HCT116 (cell line): ENCODE measurements at regions not wholly inside any gene's neighbourhood (a gene's known extent, or its start where the extent isn't known, plus 50 kb on each side); places are given as distances from the start of the nearest gene placed in this dataset.

ENCODE experiments used
- ATAC-seq: fragments of 200-7000 bp; cut with Tn5 transposase; 2 replicates; pipeline ENCODE4 v1.9.1; 2020; ENCODE audit warnings: mild to moderate bottlenecking, moderate library complexity
- BruUV-seq: library from RNA; stranded (reverse); fragments of 400-500 nt; replicated peaks from 2 replicates; lab custom pipeline; 2021; lab: Mats Ljungman, UMichigan
- CTCF ChIA-PET: fragments of 300-600 bp; sonication (Branson Sonifier 250); formaldehyde crosslinking; loops from one replicate; lab custom pipeline; 2021; ENCODE audit warnings: antibody characterized with exemption; lab: Charles Lee
- POLR2A ChIA-PET: fragments of 300-600, 350-600 bp; sonication (Branson Sonifier 250); formaldehyde crosslinking; loops from one replicate; lab custom pipeline; 2021; ENCODE audit warnings: antibody characterized with exemption; lab: Charles Lee
- RAD21 ChIA-PET, 2 experiments: fragments of 300-600 bp; sonication (Branson Sonifier 250); formaldehyde crosslinking; loops; one replicate each; lab custom pipeline; 2023; ENCODE audit warnings: low total read pairs in 2 of 2; ENCODE audit not compliant: uncharacterized antibody in 2 of 2, unreplicated experiment in 2 of 2, low non-redundant PET in 1 of 2; lab: Charles Lee
- DNase-seq: peaks from one replicate; pipeline ENCODE4 v3.0.0-alpha.2; 2010; ENCODE audit warnings: low read depth, low spot score
- H2AFZ ChIP-seq: fragments of 200-600 bp; shearing (Covaris generic), sonication (generic); 2 replicates; pipeline ENCODE4 v1.6.1; 2017; ENCODE audit warnings: low read depth, mixed run types, mixed read lengths, antibody characterized with exemption, low read length; ENCODE audit not compliant: poor library complexity, severe bottlenecking
- H3K27ac ChIP-seq: 2 replicates; pipeline ENCODE4 v1.5.1; 2012; ENCODE audit warnings: low read depth, low read length
- H3K27me3 ChIP-seq: fragments of 200-600 bp; sonication (generic); 2 replicates; pipeline ENCODE4 v1.6.1; 2016; ENCODE audit warnings: mixed run types, low read length, mixed read lengths; ENCODE audit not compliant: insufficient read depth
- H3K36me3 ChIP-seq, 2 experiments: fragments of 200-500 bp in 1 of 2; fragments of 200-600 bp in 1 of 2; sonication (Bioruptor generic) in 1 of 2; sonication (generic) in 1 of 2; 2 replicates each; pipeline versions ENCODE4 v1.5.1 to v1.6.1; 2014 to 2016; ENCODE audit warnings: low read length in 2 of 2, inconsistent platforms in 1 of 2, mixed read lengths in 1 of 2, mixed run types in 1 of 2; ENCODE audit not compliant: insufficient read depth in 2 of 2, control insufficient read depth in 1 of 2
- H3K4me1 ChIP-seq, 2 experiments: fragments of 200-600 bp in 1 of 2; sonication (generic) in 1 of 2; 2 replicates each; pipeline versions ENCODE4 v1.5.1 to v1.6.1; 2012 to 2017; ENCODE audit warnings: low read length in 2 of 2, inconsistent platforms in 1 of 2, mild to moderate bottlenecking in 1 of 2, mixed read lengths in 1 of 2, mixed run types in 1 of 2, moderate library complexity in 1 of 2; ENCODE audit not compliant: insufficient read depth in 2 of 2, control insufficient read depth in 1 of 2
- H3K4me2 ChIP-seq: fragments of 200-600 bp; sonication (generic); 2 replicates; pipeline ENCODE4 v1.6.1; 2017; ENCODE audit warnings: mixed run types, low read length, mixed read lengths
- H3K4me3 ChIP-seq, 2 experiments: fragments of 200-600 bp in 1 of 2; sonication (generic) in 1 of 2; replicated peaks in 1 of 2; 2 replicates each; pipeline ENCODE4 v1.5.1; 2011 to 2016; ENCODE audit warnings: low read length in 2 of 2, control low read depth in 1 of 2, low read depth in 1 of 2, mild to moderate bottlenecking in 1 of 2, mixed read lengths in 1 of 2, mixed run types in 1 of 2
- H3K79me2 ChIP-seq: fragments of 200-600 bp; sonication (generic); 2 replicates; pipeline ENCODE4 v1.6.1; 2017; ENCODE audit warnings: mild to moderate bottlenecking, mixed run types, low read length, moderate library complexity, mixed read lengths; ENCODE audit not compliant: insufficient read depth
- H3K9ac ChIP-seq: fragments of 200-600 bp; sonication (generic); 2 replicates; pipeline ENCODE4 v1.6.1; 2016; ENCODE audit warnings: low read length, mixed read lengths
- H3K9me2 ChIP-seq: fragments of 200-600 bp; sonication (generic), shearing (Covaris generic); 2 replicates; pipeline ENCODE4 v1.6.1; 2017; ENCODE audit warnings: mixed run types, mild to moderate bottlenecking, moderate library complexity; ENCODE audit not compliant: insufficient read depth
- H3K9me3 ChIP-seq, 2 experiments: fragments of 200-500 bp in 1 of 2; fragments of 200-600 bp in 1 of 2; sonication (Bioruptor generic) in 1 of 2; sonication (generic) in 1 of 2; 2 replicates each; pipeline ENCODE4 v1.6.1; 2014 to 2017; ENCODE audit warnings: low read length in 2 of 2, mixed read lengths in 2 of 2, inconsistent platforms in 1 of 2, low read depth in 1 of 2, mild to moderate bottlenecking in 1 of 2, mixed run types in 1 of 2, moderate library complexity in 1 of 2; ENCODE audit not compliant: control insufficient read depth in 1 of 2, insufficient read depth in 1 of 2
- H4K20me1 ChIP-seq: fragments of 200-600 bp; sonication (generic), shearing (Covaris generic); 2 replicates; pipeline ENCODE4 v1.6.1; 2017; ENCODE audit warnings: mixed run types, mild to moderate bottlenecking, moderate library complexity; ENCODE audit not compliant: insufficient read depth
- CBX3 ChIP-seq: IDR thresholded peaks from 2 replicates; pipeline ENCODE4 v1.6.1; 2012; ENCODE audit warnings: low read depth
- CEBPB ChIP-seq: IDR thresholded peaks from 2 replicates; pipeline ENCODE4 v1.6.1; 2012; ENCODE audit warnings: low read depth
- EGR1 ChIP-seq: IDR thresholded peaks from 2 replicates; pipeline ENCODE4 v1.6.1; 2012; ENCODE audit warnings: low read depth
- EZH2 ChIP-seq: fragments of 200-600 bp; sonication (generic); IDR thresholded peaks from 2 replicates; pipeline ENCODE4 v1.6.1; 2017; ENCODE audit warnings: antibody characterized with exemption, mixed run types
- FOSL1 ChIP-seq: IDR thresholded peaks from 2 replicates; pipeline ENCODE4 v1.6.1; 2012; ENCODE audit warnings: low read depth
- JUND ChIP-seq: IDR thresholded peaks from 2 replicates; pipeline ENCODE4 v1.6.1; 2012
- RAD21 ChIP-seq: IDR thresholded peaks from 2 replicates; pipeline ENCODE4 v1.6.1; 2012; ENCODE audit warnings: low read depth, mild to moderate bottlenecking
- SIN3A ChIP-seq: IDR thresholded peaks from 2 replicates; pipeline ENCODE4 v1.6.1; 2012; ENCODE audit warnings: low read depth
- YY1 ChIP-seq: IDR thresholded peaks from 2 replicates; pipeline ENCODE4 v1.6.1; 2011; ENCODE audit warnings: low read length, low read depth, moderate library complexity, mild to moderate bottlenecking; ENCODE audit not compliant: insufficient replicate concordance; ENCODE audit errors: extremely low read depth
- ZFX ChIP-seq: fragments of 450-650 bp; IDR thresholded peaks from 2 replicates; pipeline ENCODE4 v1.6.1; 2017
- ZNF274 ChIP-seq: fragments of 200-500 bp; sonication (Bioruptor generic); IDR thresholded peaks from 2 replicates; pipeline ENCODE4 v1.6.1; 2014; ENCODE audit warnings: mild to moderate bottlenecking, low read depth, low read length, inconsistent platforms
- intact Hi-C: fragments of 100-400 bp; cut with micrococcal nuclease; formaldehyde crosslinking; loops from 2 replicates; pipeline ENCODE4 v1.10.0; 2022
- TF ChIP-seq, protein P1 (sequence below), 3 experiments: fragments of 200-600 bp in 1 of 3; sonication (generic) in 1 of 3; IDR thresholded peaks in 2 of 3; conservative IDR thresholded peaks in 1 of 3; 2 replicates each; pipeline ENCODE4 v1.5.1; 2012 to 2017; ENCODE audit warnings: low read depth in 2 of 3, low read length in 2 of 3, antibody characterized with exemption in 1 of 3, borderline replicate concordance in 1 of 3, control low read depth in 1 of 3, mild to moderate bottlenecking in 1 of 3, mixed read lengths in 1 of 3, mixed run types in 1 of 3, moderate library complexity in 1 of 3; ENCODE audit not compliant: insufficient read depth in 1 of 3
- TF ChIP-seq, protein P2 (sequence below): IDR thresholded peaks from 2 replicates; pipeline ENCODE4 v1.6.1; 2012
- TF ChIP-seq, protein P3 (sequence below): IDR thresholded peaks from 2 replicates; pipeline ENCODE4 v1.6.1; 2012

GRCh38 chr2:128413014-128413717 lies 94.5 kb upstream of the HS6ST1 start:
- Histone ChIP-seq H3K36me3 (no peaks in the 10 kb centered on the region), H3K27me3 (no peaks in the 10 kb centered on the region), H3K4me2 (no peak overlapping the region), H2AFZ (no peak overlapping the region), H3K9me2 (no peaks in the 10 kb centered on the region), H3K27ac (no peak overlapping the region), H3K79me2 (no peaks in the 10 kb centered on the region), H3K9ac (no peak overlapping the region), H3K4me1 (no peaks in the 10 kb centered on the region; a peak in 1 of 4 replicates), H3K4me3 (no peak overlapping the region), H4K20me1 (no peaks in the 10 kb centered on the region), H3K9me3 (no peaks in the 10 kb centered on the region)
- CTCF ChIA-PET, result no interaction called here
- POLR2A ChIA-PET, result no interaction called here
- RAD21 ChIA-PET, result no interaction called here
- DNase-seq (no peak), ATAC-seq (no peak)
- no TSS peak for BruUV-seq
- TF ChIP-seq CEBPB (no peak), SIN3A (no peak), ZNF274 (no peak), CBX3 (no peak), FOSL1 (no peak), EZH2 (no peak), ZFX (no peak), RAD21 (no peak), YY1 (no peak), EGR1 (no peak), JUND (no peak)
- TF ChIP-seq, protein P1, sequence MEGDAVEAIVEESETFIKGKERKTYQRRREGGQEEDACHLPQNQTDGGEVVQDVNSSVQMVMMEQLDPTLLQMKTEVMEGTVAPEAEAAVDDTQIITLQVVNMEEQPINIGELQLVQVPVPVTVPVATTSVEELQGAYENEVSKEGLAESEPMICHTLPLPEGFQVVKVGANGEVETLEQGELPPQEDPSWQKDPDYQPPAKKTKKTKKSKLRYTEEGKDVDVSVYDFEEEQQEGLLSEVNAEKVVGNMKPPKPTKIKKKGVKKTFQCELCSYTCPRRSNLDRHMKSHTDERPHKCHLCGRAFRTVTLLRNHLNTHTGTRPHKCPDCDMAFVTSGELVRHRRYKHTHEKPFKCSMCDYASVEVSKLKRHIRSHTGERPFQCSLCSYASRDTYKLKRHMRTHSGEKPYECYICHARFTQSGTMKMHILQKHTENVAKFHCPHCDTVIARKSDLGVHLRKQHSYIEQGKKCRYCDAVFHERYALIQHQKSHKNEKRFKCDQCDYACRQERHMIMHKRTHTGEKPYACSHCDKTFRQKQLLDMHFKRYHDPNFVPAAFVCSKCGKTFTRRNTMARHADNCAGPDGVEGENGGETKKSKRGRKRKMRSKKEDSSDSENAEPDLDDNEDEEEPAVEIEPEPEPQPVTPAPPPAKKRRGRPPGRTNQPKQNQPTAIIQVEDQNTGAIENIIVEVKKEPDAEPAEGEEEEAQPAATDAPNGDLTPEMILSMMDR (IDR thresholded peaks at IDR 0.05 in 2 of 3, conservative IDR thresholded peaks at IDR 0.05 in 1 of 3; ENCODE audit: borderline replicate concordance in 1 of 3, insufficient read depth in 1 of 3, low read depth in 2 of 3, low read length in 2 of 3), result no peak
- TF ChIP-seq, protein P2, sequence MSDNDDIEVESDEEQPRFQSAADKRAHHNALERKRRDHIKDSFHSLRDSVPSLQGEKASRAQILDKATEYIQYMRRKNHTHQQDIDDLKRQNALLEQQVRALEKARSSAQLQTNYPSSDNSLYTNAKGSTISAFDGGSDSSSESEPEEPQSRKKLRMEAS, result no peak
- TF ChIP-seq, protein P3, sequence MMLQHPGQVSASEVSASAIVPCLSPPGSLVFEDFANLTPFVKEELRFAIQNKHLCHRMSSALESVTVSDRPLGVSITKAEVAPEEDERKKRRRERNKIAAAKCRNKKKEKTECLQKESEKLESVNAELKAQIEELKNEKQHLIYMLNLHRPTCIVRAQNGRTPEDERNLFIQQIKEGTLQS, result no peak
- intact Hi-C loops, result no loop called here
